ENCODE measurements at regions not wholly inside any gene's neighbourhood (a gene's known extent, or its start where the extent isn't known, plus 50 kb on each side); places are given as distances from the start of the nearest gene placed in this dataset.

DNA sequence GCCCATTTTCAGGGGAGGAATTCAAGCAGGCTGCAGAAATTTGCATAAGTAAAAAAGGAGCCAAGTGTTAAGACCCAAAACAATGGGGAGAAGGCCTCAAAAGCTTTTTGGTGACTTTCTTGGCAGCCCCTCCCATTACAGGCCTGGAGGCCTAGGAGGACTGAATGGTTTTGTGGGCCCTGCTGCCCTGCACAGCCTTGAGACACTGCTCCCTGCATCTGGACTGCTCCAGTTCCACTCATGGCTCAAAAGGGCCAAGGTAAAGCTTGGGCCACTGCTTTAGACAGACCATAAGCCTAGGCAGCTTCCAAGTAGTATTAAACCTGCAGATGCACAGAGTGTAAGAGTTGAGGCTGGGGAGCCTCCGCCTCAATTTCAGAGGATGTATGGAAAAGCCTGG is 501.6 kb downstream of the MID1IP1 start:
- DNase-seq: no peak

DNA sequence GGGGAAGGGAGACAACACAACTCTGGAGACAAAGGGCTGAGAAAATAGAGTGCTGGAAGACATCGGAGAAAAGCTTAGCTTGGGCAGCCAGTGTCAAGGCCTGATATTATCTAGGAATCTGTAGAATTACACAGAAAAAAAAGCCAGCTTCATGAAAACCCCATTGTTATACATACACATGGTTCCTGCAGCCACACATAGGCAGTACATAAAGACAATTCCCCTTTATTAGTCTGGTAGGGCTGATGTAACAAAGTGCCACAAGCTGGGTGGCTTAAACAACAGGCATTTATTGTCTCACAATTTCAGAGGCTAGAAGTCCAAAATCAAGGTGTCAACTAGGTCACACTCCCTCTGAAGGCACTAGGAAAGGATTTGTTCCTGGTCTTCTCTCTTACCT is 503.5 kb downstream of the MID1IP1 start:
- DNase-seq: no peak

DNA sequence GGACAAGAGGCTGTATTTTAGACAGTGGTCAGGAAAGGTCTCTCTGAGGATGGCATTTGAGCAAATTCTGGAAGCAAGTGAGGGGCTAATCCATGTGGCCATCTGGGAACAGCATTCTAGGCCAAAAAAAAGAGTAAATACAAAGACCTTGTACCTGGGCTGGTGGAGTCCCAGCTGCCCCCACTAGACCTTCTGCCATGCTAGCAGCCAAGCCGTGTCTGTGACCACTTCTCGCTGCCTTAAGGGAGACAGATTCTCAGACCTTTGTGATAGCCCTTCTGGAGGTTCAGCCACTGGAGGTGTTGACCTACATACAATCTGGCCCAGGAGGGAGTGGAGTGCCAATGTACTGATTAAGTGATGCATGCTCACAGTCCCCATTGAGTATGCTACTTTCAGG is 506.2 kb downstream of the MID1IP1 start:
- DNase-seq: no peak

DNA sequence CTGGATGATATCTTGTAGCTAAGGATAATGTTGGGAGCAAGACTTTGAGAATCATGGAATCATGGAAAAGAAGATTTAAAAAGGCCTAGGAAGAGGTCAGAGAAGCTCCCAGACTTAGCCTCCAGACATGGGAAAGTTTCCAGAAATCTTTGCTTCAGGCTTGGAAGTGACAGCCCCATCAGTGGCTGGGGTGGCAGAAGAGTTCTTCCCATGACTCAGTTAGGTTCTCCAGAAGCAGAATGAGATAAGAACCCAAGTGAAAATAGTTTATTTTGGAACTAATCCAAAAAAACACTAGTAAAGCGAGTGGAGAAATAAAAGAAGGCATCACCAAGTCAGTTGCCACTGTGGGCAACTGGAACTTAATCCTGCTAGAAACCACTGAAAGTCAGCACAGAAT is 506.9 kb downstream of the MID1IP1 start:
- no peak for DNase-seq

DNA sequence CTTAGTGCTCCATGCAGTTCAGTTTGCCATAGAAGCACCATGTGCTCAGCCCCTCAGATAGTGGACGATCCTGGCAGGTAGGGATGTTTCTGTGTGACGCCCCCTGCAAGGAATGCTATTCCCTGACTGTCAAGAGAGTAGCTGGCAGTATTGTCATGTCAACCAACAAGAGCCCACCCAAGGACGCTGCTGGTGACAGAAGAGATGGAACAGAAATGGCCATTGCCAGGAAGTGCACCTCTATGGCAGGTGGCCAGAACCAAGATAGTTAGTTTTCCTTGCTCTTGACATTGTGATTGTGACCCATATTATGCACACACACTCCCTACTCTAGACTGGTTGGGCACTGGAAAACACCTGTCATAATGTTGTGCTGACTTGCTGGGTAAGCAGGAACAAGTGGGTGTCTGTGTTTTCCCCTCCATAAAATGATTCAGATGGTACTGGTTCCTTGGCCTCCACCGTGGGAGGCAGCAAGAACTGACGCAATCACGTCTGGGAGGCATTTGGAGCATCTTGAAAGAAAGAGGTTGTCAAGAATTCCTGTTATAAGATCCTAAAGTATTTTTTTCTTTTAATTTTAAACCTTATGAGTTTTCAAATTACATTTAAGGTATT is 507.9 kb downstream of the MID1IP1 start:
- DNase-seq: peak; percentile 52

DNA sequence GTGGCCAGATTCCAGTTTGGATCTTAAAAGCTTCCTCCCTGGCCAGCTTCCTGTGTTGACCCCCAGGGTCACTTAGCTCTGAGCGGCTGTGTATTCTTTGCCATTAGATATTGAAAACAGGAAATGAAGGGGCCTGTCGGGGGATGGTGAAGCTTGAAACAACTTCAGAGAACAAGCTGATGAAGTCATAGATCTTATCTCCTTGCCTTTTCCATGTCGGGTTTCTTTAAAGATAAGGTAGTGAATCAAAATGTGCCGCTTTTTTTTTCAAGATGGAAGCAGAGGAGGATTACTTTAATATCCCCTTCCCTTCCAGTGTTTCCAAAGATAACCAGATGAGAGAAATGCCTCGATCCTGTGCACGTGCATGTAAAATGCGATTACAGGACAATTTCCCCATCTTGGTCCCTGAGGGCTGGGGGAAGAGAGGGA is 508.5 kb downstream of the MID1IP1 start:
- DNase-seq: peak; percentile 71

DNA sequence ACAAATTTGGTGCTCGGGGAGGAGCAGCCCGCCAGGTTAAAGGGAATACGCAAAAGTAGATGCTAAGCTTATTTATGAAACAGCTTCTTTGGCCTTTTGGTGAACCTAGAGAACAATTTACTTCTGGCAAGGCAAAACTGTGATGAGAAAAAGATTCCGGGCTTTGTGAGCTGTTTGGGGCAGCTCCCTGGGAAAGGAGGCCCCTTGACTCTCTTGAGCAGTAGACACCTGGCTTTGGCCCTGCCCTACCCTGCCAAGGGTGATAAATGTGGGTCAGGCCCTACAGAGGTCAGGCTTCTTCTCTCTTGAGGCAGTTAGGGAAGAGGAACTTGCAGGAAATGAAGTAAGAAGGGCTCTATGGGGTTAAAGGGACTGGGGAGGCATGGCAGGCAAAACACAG is 509.6 kb downstream of the MID1IP1 start:
- no peak for DNase-seq

DNA sequence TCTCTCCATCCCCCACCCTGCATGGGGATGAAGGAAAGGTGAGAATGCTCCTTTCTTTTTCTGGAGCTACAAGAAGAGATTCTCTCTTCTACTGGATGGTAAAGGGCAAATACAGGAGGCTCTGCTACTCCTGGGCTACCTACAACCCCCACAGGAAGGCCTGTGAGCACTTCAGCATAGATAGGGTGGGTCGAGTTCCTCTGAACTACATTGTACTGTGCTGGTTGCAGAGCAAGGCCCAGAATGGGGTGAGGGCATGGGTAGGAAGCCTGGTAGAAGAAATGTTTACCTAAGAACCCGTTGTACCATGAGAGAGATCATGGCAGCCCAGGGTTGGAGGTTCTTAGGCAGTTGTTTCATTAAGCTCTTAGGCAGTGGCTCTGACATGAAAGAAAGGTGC is 510.4 kb downstream of the MID1IP1 start:
- no peak for DNase-seq

DNA sequence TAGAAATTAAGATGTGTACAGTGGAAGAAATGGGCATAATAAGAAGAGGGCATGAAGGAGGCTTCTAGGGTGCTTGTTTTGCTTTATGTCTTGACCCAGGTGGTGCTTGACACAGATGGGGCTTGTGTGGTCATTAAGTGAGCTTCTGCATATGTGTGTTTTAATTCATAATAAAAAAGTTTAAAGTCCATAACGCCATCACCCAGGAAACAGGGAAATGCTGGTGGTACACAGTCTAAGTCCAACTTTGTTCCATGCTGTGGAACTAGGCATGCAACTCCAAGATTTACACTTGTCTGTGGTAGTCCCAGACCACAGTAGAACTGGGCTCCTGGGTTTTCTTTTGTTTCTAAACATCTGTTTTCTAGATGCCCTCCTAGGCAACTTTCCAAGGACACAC is 511.9 kb downstream of the MID1IP1 start:
- no peak for DNase-seq

DNA sequence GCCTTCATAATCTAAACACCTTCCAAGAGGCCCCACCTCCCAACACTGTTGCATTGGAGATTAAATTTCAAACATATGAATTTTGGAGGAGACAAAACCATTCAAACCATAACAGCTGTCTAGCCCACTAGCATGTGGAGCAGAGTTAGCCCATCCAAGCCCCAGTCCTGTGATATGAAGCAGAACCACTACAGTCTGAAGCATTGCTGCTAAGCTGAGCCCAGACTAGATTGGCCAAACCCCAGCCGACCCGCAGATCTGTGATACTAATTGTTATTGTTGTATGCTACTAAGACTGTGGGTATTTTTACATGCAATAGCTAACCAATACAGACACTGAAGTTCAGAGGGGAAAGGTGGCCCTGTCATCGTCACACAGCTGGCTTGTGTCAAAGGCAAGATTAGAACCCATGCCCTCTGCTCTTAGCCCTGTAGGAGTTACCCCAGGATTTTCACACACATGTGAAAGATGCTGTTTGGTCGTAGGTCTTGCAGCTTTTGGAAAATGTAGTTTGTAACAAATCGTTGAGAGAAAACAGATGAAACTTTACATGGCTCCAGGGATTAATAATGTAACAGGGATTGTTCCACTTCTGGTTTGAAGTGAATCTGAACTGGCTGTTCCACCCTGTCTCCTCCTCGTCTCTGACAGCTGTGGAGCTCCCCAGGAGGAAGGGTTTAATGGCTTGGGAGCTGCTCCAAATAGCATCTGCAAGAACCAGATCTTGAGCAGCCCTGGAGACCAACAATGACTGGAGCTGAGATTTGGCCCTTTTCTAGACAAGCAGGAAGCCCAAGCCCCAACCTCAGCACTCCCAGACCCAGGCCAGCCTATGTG is 517.5 kb downstream of the MID1IP1 start:
- no peak for DNase-seq

DNA sequence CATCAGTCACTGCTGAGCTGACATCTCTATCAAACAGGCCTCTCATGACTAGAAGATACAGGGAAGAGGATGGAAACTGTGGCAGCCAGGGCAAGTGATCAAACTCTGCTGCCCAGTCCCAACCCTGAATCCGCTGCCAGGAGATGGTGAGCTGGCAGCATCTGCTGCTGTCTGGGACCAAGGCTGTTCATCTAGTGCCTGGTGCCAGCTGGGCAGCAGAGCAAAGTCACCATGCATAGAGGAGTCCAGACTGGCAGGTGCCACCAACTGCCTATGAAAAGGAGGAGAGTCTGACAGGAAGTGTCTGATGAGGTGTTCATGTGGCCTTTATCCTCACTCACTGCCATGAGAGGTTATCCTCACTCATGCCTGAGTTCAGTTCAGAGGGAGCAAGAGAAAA is 518.9 kb downstream of the MID1IP1 start:
- DNase-seq: no peak

DNA sequence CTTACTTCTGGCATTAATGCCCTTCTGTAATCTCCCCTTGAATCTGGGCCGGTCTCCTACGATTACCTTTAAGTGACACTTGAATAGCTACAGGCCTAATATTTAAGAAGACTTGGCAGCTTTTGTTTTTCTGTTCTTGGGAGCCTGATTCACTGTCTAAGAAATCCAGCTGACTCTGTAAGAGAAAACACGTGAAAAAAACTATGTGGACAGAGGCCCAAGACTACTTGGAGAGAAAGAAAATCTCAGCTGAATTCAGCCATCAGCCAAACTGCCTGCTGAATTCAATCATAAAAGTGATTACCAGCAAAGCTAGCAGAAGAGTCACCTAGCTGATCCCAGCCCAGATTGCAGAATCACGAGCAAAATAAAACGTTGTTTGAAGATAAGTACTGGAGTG is 521.2 kb downstream of the MID1IP1 start:
- no peak for DNase-seq

DNA sequence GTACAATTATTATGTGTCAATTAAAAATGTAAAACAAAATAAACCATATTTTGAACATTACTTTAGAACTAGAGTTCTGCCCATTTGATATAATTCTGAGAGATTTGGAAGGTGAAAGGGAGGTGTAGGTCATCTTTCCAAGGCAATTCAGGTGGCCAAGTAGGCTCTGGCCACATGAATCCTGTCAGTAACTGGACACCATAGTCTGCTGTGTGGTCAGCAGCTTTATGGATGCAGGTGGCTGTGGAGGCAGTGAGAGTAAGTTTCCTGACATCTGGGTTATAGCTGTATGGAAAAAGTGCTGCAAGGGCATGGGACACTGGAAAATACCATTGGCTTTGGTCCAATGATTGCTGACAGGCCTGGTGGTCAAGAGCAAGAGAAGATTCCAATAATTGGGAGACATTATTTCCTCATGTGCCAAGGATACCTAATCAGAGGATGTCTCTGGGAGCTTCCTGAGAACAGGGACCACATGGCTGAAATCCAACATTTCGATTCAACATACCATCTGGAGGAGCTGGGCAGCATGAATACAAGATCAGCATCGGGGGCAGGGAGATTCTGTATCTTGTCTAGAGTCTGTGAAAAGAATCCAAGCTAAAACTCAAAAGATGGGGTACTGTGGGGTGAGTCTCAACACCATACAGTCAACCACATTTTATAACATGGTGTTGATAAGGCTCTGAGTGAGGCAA is 523.1 kb downstream of the MID1IP1 start:
- DNase-seq: no peak

DNA sequence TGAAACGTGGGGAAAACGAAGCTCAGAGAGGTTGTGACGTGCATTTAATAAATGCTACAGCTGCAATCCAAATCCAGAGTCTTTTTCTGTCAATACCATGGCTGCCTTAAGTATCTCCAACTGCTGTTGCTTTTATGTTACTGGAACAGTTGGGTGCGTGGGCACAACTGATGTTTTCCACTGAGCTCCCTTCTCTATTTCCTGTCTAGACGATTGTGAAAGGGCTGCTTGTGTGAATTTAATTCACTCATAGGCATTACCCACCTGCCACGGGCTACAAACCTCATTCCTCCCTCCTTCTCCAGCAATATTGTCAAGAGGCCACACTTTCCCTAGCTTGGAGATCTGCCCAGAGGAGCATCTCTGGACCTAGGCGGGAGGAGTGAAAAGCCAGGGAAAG is 526.0 kb downstream of the MID1IP1 start:
- peak; percentile 17 for DNase-seq

DNA sequence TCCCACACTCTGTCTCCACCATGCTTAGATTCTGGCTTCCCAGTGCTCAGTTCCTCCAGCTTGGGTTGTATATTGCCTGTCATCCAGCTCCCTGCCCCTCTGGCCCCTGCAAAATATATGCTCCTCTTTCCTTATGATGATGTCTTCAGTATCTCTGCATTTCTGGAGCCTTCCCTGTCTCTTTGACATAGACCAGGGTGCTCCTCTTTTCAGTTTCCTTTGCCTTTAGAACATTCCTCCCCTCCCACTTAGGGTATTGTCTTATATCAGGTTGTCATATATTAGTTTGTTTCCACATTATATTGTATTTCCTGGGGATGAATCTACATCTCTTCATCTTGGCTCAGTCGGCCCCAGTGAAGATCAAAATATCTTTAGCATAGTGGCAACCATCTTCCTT is 526.4 kb downstream of the MID1IP1 start:
- no peak for DNase-seq

DNA sequence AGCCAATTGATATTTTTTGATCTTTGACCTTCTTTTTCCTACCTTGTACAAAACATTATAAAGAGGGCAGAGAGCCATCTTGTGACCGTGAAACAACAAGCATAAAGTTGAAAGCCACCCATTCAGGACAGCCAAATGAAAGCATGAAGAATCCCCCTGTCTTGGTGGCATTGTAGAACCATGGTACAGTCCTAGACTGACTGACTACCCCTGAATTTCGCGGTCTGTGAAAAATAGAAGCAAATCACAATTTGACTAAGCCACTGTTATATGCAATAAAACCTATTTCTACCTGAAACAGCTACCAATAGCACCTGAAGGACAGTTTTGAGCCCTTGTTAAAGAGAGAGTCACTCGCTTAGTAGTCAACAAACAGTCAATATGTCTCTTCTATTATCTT is 527.4 kb downstream of the MID1IP1 start:
- DNase-seq: no peak

DNA sequence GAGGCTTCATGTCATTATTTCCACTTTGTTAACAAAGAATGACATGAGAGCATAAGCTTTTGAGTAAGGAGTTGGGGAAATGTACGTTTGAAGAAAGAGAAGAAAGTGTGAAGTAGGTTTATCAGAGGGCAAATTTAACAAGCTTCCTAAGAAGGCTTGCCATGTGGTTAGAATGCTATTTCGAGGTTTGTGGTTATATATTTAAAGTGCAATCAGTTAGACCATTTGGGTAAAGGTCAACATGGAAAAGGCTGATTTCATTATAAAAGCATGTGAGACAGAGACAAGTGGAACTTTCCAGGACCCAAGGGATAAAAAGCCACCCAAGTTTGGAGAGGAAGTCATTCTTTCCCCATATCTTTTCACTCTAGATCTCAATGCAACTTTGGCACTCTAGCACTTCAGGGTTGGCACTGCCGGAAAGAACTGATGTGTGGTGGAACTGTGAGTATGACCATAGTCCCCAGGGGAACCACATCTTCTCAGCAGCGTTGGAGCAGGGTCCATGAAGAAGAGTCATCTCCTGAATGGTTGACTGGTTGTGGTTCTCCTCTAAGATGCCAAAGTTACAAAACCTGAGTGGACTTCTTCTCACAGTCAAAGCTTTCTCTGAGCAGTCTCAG is 529.9 kb downstream of the MID1IP1 start:
- DNase-seq: no peak

DNA sequence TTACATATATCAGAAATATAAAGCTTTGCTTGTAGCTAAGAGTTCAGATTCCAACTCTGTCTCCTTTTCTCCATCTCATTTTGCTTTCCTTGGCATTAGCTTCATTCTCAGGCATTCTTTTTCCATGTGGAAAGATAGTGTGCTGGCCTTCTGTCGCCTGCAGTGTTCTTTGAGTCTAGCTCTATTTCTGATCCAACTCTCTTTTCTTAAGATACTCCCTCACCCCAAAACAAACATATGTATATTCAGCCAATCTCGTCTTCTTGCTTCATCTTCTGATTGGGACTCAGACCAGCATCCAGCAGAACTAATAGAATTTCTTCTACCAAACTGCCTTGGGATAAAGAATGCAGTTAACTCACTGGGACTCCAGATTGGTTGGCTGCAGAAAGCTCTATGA is 532.2 kb downstream of the MID1IP1 start:
- no peak for DNase-seq

DNA sequence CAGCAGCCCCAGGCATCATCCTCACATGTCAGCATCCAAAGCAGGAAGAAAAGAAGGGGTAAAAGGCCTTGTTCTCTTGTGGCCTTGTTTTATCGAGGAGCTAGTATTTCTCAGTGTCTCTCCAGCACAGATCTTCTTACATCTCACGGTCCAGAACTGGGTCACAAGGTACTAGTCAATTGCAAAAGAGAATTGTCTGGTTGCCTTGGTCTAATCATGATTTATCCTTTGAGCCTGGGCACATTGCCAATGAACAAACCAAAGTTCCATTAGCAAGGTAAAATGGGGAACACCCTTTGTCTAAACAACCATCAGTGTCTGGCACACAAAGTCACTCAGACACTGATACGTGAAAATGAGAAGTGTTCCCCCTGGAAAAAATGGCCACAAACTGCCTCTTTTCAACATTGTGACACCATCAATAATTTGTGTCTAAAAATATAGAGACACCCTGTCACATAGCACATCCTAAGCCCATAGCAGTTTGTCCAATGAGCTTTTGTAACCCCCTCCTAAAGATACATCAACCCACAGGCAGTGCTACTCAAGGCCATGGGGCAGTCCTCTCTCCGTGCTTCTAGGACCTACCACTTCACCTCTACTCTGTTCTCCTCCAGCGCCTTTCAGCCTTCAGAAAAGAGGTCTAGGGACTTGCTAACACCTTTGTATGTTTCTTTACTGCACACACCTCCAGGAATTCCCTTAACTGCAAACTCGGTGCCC is 534.4 kb downstream of the MID1IP1 start:
- DNase-seq: no peak

DNA sequence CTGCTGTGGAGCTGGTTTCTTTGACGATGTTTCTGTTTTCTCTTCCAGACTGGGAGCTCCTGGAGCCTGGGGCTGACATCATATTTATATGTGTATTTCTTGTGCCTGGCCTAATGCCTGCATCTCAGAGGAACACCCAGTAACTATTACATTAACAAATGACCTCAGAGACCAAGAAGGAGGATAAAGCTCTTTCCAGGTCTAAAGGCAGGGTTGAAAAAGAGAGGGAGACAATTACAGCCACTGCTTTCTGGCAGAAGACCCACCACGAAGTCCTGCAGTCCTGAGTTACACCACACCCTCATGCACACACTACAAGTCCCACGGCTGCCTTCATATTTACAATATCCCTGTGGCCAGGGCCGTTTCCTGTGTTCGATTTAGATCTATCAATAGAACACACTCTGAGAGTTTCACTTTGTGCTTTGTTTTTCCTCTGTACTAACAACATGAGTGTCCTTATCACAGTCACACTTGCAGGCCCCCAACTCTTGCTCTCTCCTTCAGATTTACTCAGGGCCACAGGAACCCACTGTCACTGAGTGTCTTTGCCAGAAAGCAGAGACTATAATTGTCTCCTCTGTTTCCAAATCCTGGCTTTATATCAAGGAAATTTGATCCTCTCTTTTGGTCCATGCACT is 535.5 kb downstream of the MID1IP1 start:
- peak; percentile 43 for DNase-seq

DNA sequence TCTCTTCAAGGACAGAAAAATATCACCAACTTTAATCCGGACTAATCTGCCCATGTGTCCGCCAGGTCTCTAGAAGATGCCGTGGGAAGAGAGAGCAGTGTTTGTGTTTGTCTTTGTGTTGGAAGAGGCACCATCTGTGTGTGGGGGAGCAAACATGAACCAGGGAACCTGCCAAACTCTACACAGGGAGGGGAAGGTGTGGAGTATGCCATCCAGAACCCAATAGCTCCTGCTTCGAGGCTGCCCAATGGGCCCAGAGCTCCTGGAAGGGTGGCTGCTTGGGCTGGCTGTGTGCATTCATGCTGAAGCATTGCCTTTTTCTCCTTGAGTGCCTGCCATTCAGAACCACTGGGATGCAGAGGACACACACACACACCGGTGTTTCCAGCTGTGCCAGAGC is 536.2 kb downstream of the MID1IP1 start:
- no peak for DNase-seq

DNA sequence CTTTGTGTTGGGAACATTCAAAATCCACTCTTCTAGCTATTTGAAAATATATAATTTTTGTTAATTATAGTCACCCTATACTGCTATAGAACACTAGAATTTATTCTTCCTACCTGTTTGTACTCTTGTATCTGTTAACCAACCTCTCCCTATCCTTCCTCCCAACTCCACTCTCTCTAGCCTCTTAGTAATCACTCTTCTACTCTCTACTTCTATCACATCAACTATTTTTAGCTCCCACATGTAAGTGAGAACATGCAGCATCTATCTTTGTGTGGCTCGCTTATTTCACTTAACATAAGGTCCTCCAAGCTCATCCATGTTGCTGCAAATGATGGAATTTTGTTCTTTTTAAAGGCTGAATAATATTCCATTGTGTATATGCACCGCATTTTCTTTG is 537.3 kb downstream of the MID1IP1 start:
- DNase-seq: no peak
